Mammary epithelial cell (primary cell): ENCODE measurements at regions not wholly inside any gene's neighbourhood (a gene's known extent, or its start where the extent isn't known, plus 50 kb on each side); places are given as distances from the start of the nearest gene placed in this dataset.

ENCODE experiments used
- CTCF ChIP-seq, 2 donors: IDR thresholded peaks in 1 of 2; conservative IDR thresholded peaks in 1 of 2; 2 replicates each; pipeline ENCODE4 v1.5.1; 2011 to 2012; ENCODE audit warnings: inconsistent platforms in 2 of 2, low read length in 2 of 2, mild to moderate bottlenecking in 2 of 2, control low read depth in 1 of 2, low read depth in 1 of 2; ENCODE audit not compliant: insufficient read depth in 1 of 2; ENCODE audit errors: extremely low read depth in 1 of 2
- EZH2 ChIP-seq: IDR thresholded peaks from 2 replicates; pipeline ENCODE4 v1.6.1; 2012; ENCODE audit warnings: low read length, inconsistent platforms, borderline replicate concordance

GRCh38 chr5:173523388-173523787 lies 93.1 kb downstream of the BOD1 start:
- no peak for TF ChIP-seq EZH2
- TF ChIP-seq CTCF (conservative IDR thresholded peaks at IDR 0.05 in 1 of 2, IDR thresholded peaks at IDR 0.05 in 1 of 2; ENCODE audit: extremely low read depth in 1 of 2, insufficient read depth in 1 of 2, low read depth in 1 of 2, low read length in 2 of 2): no peak
